ENCODE measurements at regions not wholly inside any gene's neighbourhood (a gene's known extent, or its start where the extent isn't known, plus 50 kb on each side); places are given as distances from the start of the nearest gene placed in this dataset.

DNA sequence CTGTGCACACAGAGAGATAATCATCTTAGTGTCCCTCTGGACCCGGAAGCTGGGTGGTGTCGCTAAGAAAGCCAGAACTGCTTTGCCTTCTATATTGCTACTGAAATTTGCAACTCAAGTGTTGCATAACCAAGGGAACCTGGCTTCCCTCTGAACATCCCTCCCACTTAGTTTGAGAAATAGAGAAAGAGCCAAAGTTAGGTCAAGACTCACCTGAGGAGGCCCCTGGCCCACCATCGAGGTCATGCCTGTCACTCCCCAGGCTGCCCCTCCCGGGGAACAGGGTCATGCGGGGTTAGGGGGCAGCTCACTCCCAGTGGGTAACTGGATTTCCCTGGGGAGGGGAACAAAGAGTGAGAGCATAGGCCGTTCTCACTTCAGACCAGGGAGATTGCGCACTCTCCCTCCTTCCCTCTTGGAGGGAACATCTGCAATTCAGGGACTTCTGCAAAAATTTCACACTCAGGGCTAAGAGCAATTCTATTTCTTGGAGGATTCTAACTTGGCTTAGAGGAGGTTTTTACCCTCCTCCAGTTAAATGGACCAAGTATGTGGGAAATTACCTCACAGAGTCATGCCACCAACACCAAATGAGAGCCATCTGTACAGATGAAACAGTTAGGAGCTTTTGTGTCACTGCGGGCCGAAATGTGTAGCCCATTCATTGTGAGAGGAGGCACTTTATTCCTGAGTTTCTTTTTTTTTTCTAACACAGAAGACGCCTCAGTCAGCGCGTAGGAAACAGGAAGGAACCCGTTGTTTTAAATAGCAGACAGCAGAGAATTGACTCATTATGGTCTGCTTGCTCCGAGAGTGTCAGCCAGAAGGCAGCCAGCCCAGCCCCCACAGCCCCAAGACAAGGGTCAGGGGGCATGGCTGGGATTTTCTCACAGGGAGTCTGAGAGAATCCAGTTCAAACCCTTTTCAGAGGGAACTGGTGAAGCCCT, 221.3 kb downstream of the ARHGAP12 start (continued):
- no peak for TF ChIP-seq ZBTB33 (IDR thresholded peaks at IDR 0.05)
- TF ChIP-seq JUND (IDR thresholded peaks at IDR 0.05), result no peak
- TF ChIP-seq, protein P1, sequence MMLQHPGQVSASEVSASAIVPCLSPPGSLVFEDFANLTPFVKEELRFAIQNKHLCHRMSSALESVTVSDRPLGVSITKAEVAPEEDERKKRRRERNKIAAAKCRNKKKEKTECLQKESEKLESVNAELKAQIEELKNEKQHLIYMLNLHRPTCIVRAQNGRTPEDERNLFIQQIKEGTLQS (IDR thresholded peaks at IDR 0.05), result no peak

DNA sequence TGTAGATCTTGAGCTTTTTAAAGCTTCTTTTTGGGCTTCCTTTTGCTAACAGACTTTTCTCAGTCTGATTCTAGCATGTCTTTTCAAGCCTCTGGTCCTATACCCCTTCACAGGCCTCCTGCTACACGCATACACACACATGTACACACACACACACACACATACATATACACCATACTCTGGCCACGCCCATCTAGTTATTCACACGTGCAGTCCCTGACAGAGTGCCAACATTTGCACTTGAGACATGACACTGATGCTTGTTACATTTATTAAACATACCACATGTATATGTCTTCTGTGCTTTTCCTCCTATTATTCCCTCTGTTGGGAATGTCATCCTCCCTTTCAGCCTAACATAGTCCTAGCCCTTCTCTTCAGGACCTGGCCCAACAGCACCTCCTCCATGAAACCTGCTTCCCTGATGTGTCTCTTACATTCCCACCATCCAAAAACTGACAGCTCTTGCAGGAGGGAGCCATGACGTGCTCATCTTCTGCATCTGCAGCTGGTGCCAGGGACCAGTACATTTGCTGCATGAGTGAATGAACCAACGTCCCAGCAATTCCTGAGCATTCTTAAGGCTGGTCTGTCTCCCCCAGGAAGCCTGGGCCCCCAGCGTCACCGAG, 222.1 kb downstream of the ARHGAP12 start:
- TF ChIP-seq, protein P1 (IDR thresholded peaks at IDR 0.05), result no peak
- TF ChIP-seq NR2F2 (IDR thresholded peaks at IDR 0.05), result no peak
- no peak for TF ChIP-seq SP1 (IDR thresholded peaks at IDR 0.05)
- TF ChIP-seq, protein P2, sequence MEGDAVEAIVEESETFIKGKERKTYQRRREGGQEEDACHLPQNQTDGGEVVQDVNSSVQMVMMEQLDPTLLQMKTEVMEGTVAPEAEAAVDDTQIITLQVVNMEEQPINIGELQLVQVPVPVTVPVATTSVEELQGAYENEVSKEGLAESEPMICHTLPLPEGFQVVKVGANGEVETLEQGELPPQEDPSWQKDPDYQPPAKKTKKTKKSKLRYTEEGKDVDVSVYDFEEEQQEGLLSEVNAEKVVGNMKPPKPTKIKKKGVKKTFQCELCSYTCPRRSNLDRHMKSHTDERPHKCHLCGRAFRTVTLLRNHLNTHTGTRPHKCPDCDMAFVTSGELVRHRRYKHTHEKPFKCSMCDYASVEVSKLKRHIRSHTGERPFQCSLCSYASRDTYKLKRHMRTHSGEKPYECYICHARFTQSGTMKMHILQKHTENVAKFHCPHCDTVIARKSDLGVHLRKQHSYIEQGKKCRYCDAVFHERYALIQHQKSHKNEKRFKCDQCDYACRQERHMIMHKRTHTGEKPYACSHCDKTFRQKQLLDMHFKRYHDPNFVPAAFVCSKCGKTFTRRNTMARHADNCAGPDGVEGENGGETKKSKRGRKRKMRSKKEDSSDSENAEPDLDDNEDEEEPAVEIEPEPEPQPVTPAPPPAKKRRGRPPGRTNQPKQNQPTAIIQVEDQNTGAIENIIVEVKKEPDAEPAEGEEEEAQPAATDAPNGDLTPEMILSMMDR (IDR thresholded peaks at IDR 0.05; ENCODE audit: low read depth, low read length, missing input control), result no peak
- no peak for TF ChIP-seq FOXA2 (IDR thresholded peaks at IDR 0.05)
- TF ChIP-seq EGR1 (IDR thresholded peaks at IDR 0.05; ENCODE audit: low read depth in 2 of 2), result no peak
- TF ChIP-seq RXRA (IDR thresholded peaks at IDR 0.05), result no peak
- no peak for TF ChIP-seq HNF4G (IDR thresholded peaks at IDR 0.05)
- no peak for TF ChIP-seq GABPA (IDR thresholded peaks at IDR 0.05 in 1 of 2, conservative IDR thresholded peaks at IDR 0.05 in 1 of 2)
- TF ChIP-seq RAD21 (IDR thresholded peaks at IDR 0.05), result no peak
- TF ChIP-seq MAX (IDR thresholded peaks at IDR 0.05), result no peak
- TF ChIP-seq ZBTB33 (IDR thresholded peaks at IDR 0.05), result no peak
- no peak for TF ChIP-seq FOXA1 (IDR thresholded peaks at IDR 0.05)
- TF ChIP-seq YY1 (IDR thresholded peaks at IDR 0.05), result no peak
- no peak for TF ChIP-seq HNF4A (conservative IDR thresholded peaks at IDR 0.05)
- Histone ChIP-seq H3K36me3 (ENCODE audit: control insufficient read depth in 4 of 4, insufficient read depth in 3 of 4, low read depth in 1 of 4, low read length in 3 of 4) (no peaks in the 10 kb centered on the region), H3K9me3 (ENCODE audit: control insufficient read depth in 4 of 4, low read length in 3 of 4) (peaks cover 0 to 3% (median 0%) of the 10 kb centered on the region in 4 donors), H3K4me3 (ENCODE audit: low read depth in 1 of 3, low read length in 3 of 3) (no peak overlapping the region), H3K27me3 (ENCODE audit: control insufficient read depth in 4 of 4, insufficient read depth in 4 of 4, low read length in 3 of 4) (peaks cover 0 to 4% (median 0%) of the 10 kb centered on the region in 4 donors), H3K9ac (ENCODE audit: low read depth in 1 of 2, low read length in 2 of 2) (no peak overlapping the region), H3K27ac (ENCODE audit: low read depth in 1 of 2, low read length in 2 of 2) (peak overlapping the region; percentile 33 to 67), H3K4me1 (ENCODE audit: control insufficient read depth in 4 of 4, insufficient read depth in 4 of 4, low read length in 3 of 4) (peaks cover 0 to 12% (median 4%) of the 10 kb centered on the region in 4 donors)
- no peak for DNase-seq (ENCODE audit: low spot score)
- 63% methylated on average over 7 of the region's 7 CpGs for WGBS
